COLO668 (cell line): ENCODE measurements at regions not wholly inside any gene's neighbourhood (a gene's known extent, or its start where the extent isn't known, plus 50 kb on each side); places are given as distances from the start of the nearest gene placed in this dataset.
A peak's percentile ranks its signal among the peaks of the same experiment; 100 is the strongest.
"Not testable (repeated sequence)": the region's sequence is repeated elsewhere in the genome, so short reads cannot be mapped to it uniquely, and the experiment has no call there.

Experiments used
- DNase-seq: peaks from one replicate; lab custom pipeline; 2025; ENCODE audit not compliant: unreplicated experiment; lab: John Stamatoyannopoulos, UW

- DNase-seq = no peak
Observed at GRCh38 chrX:16319929-16320328, 152.6 kb downstream of the MAGEB17 start.

GRCh38 chrX:16320765-16321355, 153.6 kb downstream of the MAGEB17 start:
- no peak for DNase-seq

GRCh38 chrX:16333453-16333852, 166.2 kb downstream of the MAGEB17 start:
- DNase-seq = no peak

GRCh38 chrX:16335181-16335580, 167.9 kb downstream of the MAGEB17 start:
- no peak for DNase-seq

GRCh38 chrX:16347968-16348670, 180.8 kb downstream of the MAGEB17 start:
- DNase-seq = no peak

- DNase-seq = no peak
Observed at GRCh38 chrX:16357902-16358301, 190.6 kb downstream of the MAGEB17 start.

- DNase-seq = not testable (repeated sequence)
Observed at GRCh38 chrX:16360056-16360455, 192.8 kb downstream of the MAGEB17 start.

- DNase-seq = no peak
Observed at GRCh38 chrX:16368696-16369095, 201.4 kb downstream of the MAGEB17 start.

- no peak for DNase-seq
Observed at GRCh38 chrX:16376056-16376455, 208.8 kb downstream of the MAGEB17 start.

- no peak for DNase-seq
Observed at GRCh38 chrX:16386126-16386525, 218.8 kb downstream of the MAGEB17 start.

- no peak for DNase-seq
Observed at GRCh38 chrX:16392597-16392996, 225.3 kb downstream of the MAGEB17 start.

- no peak for DNase-seq
Observed at GRCh38 chrX:16394290-16394689, 227.0 kb downstream of the MAGEB17 start.

- DNase-seq = no peak
Observed at GRCh38 chrX:16403808-16404207, 236.5 kb downstream of the MAGEB17 start.

- no peak for DNase-seq
Observed at GRCh38 chrX:16416588-16416987, 233.4 kb upstream of the S100G start.

- no peak for DNase-seq
Observed at GRCh38 chrX:16418650-16419049, 231.3 kb upstream of the S100G start.

GRCh38 chrX:16427668-16428067, 222.3 kb upstream of the S100G start:
- no peak for DNase-seq

GRCh38 chrX:16429406-16429805, 220.6 kb upstream of the S100G start:
- DNase-seq = no peak

GRCh38 chrX:16431266-16431665, 218.7 kb upstream of the S100G start:
- DNase-seq = no peak

- DNase-seq = no peak
Observed at GRCh38 chrX:16433021-16433420, 216.9 kb upstream of the S100G start.

- no peak for DNase-seq
Observed at GRCh38 chrX:16435399-16435986, 214.5 kb upstream of the S100G start.

GRCh38 chrX:16436348-16437188, 213.4 kb upstream of the S100G start:
- peak; percentile 66 for DNase-seq

- no peak for DNase-seq
Observed at GRCh38 chrX:16440446-16440845, 209.5 kb upstream of the S100G start.
